ENCODE measurements at regions not wholly inside any gene's neighbourhood (a gene's known extent, or its start where the extent isn't known, plus 50 kb on each side); places are given as distances from the start of the nearest gene placed in this dataset.

DNA sequence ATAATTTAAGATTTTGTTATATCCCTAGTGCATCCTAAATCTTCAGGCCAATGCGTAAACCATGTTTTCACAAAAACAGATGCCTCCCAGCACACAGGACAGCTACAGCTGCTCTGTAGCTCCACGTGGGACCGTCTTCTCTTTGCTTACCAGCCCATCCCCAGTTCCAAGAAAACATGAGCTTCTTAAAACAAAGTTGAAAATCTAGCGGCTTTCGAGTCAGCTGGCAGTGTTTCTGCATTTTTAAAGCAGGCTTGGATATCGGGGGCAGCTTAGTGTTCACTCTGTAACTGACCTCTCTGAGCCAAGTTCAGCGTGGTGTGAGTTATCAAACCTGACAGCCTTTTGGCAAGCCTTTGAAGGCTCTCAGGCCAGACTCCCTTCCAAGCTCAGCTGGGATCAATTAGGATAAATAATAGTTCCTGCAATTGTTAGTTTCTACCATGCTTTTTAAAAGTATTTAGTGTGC lies 881.5 kb downstream of the LTN1 start:
- TF ChIP-seq EZH2phosphoT487 (IDR thresholded peaks at IDR 0.05; ENCODE audit: unreplicated experiment) (no peak), CTCF (conservative IDR thresholded peaks at IDR 0.05; ENCODE audit: low read depth in 2 of 2) (no peak), POLR2AphosphoS5 (IDR thresholded peaks at IDR 0.05; ENCODE audit: low read depth) (no peak), EZH2 (IDR thresholded peaks at IDR 0.05; ENCODE audit: low read depth, unreplicated experiment) (no peak)

Data from GM23338 (cell line).